Activated CD4-positive, alpha-beta memory T cell treated with anti-CD3 and anti-CD28 coated beads, Interleukin-2, amount 10 ng/mL, durations not matched to agents 7 days and 5 days (primary cell): ENCODE measurements at regions not wholly inside any gene's neighbourhood (a gene's known extent, or its start where the extent isn't known, plus 50 kb on each side); places are given as distances from the start of the nearest gene placed in this dataset.

Source experiments
- CTCF ChIA-PET: fragments of 350-600 bp; sonication (Branson Sonifier 250); formaldehyde crosslinking; loops from one replicate; lab custom pipeline; 2021; ENCODE audit warnings: antibody characterized with exemption, inconsistent platforms; lab: Charles Lee
- POLR2A ChIA-PET: fragments of 350-600 bp; sonication (Branson Sonifier 250); formaldehyde crosslinking; loops from one replicate; lab custom pipeline; 2021; ENCODE audit warnings: antibody characterized with exemption; lab: Charles Lee
- DNase-seq: peaks from one replicate; pipeline ENCODE4 v3.0.0-alpha.2; 2020
- H3K27ac Mint-ChIP-seq: one replicate; pipeline ENCODE4 v1.8.0; 2021; ENCODE audit warnings: mild to moderate bottlenecking, mixed read lengths
- H3K27me3 Mint-ChIP-seq: one replicate; pipeline ENCODE4 v1.8.0; 2021; ENCODE audit warnings: mixed read lengths
- H3K36me3 Mint-ChIP-seq: one replicate; pipeline ENCODE4 v1.8.0; 2021; ENCODE audit warnings: low read depth, mixed read lengths
- H3K4me1 Mint-ChIP-seq: one replicate; pipeline ENCODE4 v1.8.0; 2021; ENCODE audit warnings: mixed read lengths
- H3K4me3 Mint-ChIP-seq: one replicate; pipeline ENCODE4 v1.8.0; 2021; ENCODE audit warnings: mild to moderate bottlenecking, mixed read lengths
- H3K9me3 Mint-ChIP-seq: one replicate; pipeline ENCODE4 v1.8.0; 2021; ENCODE audit warnings: mixed read lengths

GRCh38 chr6:123127807-123128206, 131.8 kb downstream of the CLVS2 start:
- H3K4me1 Mint-ChIP-seq = no peaks in the 10 kb centered on the region
- ChIA-PET CTCF (no interaction called here), POLR2A (no interaction called here)
- H3K4me3 Mint-ChIP-seq = no peak overlapping the region
- H3K9me3 Mint-ChIP-seq = peaks cover 3% of the 10 kb centered on the region
- no peaks in the 10 kb centered on the region for H3K27me3 Mint-ChIP-seq
- no peaks in the 10 kb centered on the region for H3K36me3 Mint-ChIP-seq
- no peak overlapping the region for H3K27ac Mint-ChIP-seq
- DNase-seq = no peak

- ChIA-PET CTCF (interaction anchor here (1.0 kb wide), 1 partner anchor 35 kb away, joined by 3 read pairs; no protein-coding TSS in a partner anchor), POLR2A (no interaction called here)
- H3K27ac Mint-ChIP-seq = no peak overlapping the region
- peaks cover 2% of the 10 kb centered on the region for H3K9me3 Mint-ChIP-seq
- no peak for DNase-seq
- H3K4me1 Mint-ChIP-seq = no peaks in the 10 kb centered on the region
- no peaks in the 10 kb centered on the region for H3K36me3 Mint-ChIP-seq
- H3K27me3 Mint-ChIP-seq = no peaks in the 10 kb centered on the region
- H3K4me3 Mint-ChIP-seq = no peak overlapping the region
Observed at GRCh38 chr6:123150076-123150475, 154.0 kb downstream of the CLVS2 start.

GRCh38 chr6:123159861-123160260, 163.8 kb downstream of the CLVS2 start:
- ChIA-PET POLR2A (no interaction called here), CTCF (no interaction called here)
- no peak for DNase-seq
- Mint-ChIP-seq H3K27ac (no peak overlapping the region), H3K9me3 (no peaks in the 10 kb centered on the region), H3K4me3 (no peak overlapping the region), H3K4me1 (no peaks in the 10 kb centered on the region), H3K27me3 (no peaks in the 10 kb centered on the region), H3K36me3 (no peaks in the 10 kb centered on the region)
